Tibial nerve (tissue), 3 donors: ENCODE measurements at regions not wholly inside any gene's neighbourhood (a gene's known extent, or its start where the extent isn't known, plus 50 kb on each side); places are given as distances from the start of the nearest gene placed in this dataset.

Experiments
- POLR2A ChIP-seq, 2 donors: fragments of 450-650 bp; IDR thresholded peaks; one replicate each; pipeline ENCODE4 v1.6.1; 2017; ENCODE audit warnings: antibody characterized with exemption in 2 of 2, mild to moderate bottlenecking in 2 of 2, moderate library complexity in 2 of 2
- TF ChIP-seq, protein P1 (sequence below), 5 experiments: fragments of 200-600 bp in 3 of 5; fragments of 450-650 bp in 2 of 5; sonication (generic) in 3 of 5; IDR thresholded peaks; one replicate each; pipeline ENCODE4 v1.5.1; 2016 to 2019; ENCODE audit warnings: antibody characterized with exemption in 5 of 5, mild to moderate bottlenecking in 3 of 5, moderate library complexity in 2 of 5

DNA sequence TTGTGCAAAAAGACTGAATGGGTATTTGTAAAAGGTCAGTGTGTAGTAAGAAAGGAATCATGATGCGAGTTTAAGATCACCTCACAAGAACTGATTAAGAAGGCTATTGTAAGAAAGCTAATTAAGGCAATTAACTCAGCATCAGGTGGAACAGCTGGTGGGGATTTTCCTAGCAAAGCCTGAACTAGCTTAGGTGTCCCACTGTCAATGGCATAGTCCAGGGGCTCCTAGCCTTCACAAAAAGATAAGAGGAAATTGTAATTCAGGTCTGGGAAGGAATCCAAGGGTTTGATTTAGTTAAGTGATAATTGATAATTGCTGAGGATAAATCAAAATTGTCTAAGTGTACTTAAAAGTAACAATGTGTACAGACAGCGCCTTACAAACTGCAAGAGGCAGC, 901.6 kb downstream of the TUSC7 start:
- TF ChIP-seq, protein P1, sequence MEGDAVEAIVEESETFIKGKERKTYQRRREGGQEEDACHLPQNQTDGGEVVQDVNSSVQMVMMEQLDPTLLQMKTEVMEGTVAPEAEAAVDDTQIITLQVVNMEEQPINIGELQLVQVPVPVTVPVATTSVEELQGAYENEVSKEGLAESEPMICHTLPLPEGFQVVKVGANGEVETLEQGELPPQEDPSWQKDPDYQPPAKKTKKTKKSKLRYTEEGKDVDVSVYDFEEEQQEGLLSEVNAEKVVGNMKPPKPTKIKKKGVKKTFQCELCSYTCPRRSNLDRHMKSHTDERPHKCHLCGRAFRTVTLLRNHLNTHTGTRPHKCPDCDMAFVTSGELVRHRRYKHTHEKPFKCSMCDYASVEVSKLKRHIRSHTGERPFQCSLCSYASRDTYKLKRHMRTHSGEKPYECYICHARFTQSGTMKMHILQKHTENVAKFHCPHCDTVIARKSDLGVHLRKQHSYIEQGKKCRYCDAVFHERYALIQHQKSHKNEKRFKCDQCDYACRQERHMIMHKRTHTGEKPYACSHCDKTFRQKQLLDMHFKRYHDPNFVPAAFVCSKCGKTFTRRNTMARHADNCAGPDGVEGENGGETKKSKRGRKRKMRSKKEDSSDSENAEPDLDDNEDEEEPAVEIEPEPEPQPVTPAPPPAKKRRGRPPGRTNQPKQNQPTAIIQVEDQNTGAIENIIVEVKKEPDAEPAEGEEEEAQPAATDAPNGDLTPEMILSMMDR (IDR thresholded peaks at IDR 0.05): no peak
- TF ChIP-seq POLR2A (IDR thresholded peaks at IDR 0.05): no peak
